ENCODE measurements at regions not wholly inside any gene's neighbourhood (a gene's known extent, or its start where the extent isn't known, plus 50 kb on each side); places are given as distances from the start of the nearest gene placed in this dataset.

DNA sequence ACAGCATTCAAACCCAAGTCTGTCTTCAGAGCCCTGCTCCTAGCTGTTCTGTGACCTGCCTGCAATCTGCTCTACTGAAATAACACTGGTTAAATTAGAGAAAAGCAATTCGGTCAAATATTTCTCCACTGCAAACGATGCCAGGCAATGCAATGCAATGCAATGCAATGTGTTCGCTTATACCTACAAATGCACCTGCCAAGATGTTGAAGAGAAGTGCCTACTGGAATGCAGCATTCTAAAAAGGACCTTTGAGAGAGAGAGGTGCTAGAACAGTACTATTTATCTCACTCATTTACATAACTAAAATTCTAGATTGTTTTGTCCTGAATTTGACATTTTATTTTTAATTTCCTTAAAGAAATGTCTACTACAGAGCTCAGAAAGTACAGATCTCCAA is 157.3 kb upstream of the CDK1 start:
- FAIRE-seq (no peak), ATAC-seq (no peak), DNase-seq (ENCODE audit: extremely low read depth in 1 of 4, low spot score in 3 of 4) (no peak)
- POLR2A ChIA-PET: no interaction called here
- H3K9me1 ChIP-seq (ENCODE audit: control insufficient read depth, insufficient read depth, low read length): no peaks in the 10 kb centered on the region
- no peaks in the 10 kb centered on the region for H3K4me1 ChIP-seq (replicated peaks in 1 of 2; ENCODE audit: control insufficient read depth in 2 of 2, insufficient read depth in 2 of 2, low read length in 2 of 2)
- no peak overlapping the region for H3K4me3 ChIP-seq
- intact Hi-C loops (cut with micrococcal nuclease) (no loop called here), in situ Hi-C loops (cut with MboI) (no loop called here)
- H4K20me1 ChIP-seq (replicated peaks; ENCODE audit: control insufficient read depth, insufficient read depth, low read length): no peaks in the 10 kb centered on the region
- no peak overlapping the region for H3K4me2 ChIP-seq (ENCODE audit: insufficient read depth, low read length)
- TF ChIP-seq PURB (CRISPR knock-in tag; IDR thresholded peaks at IDR 0.05; ENCODE audit: low read depth): no peak
- no TSS peak for BruUV-seq (replicated peaks)
- H3K36me3 ChIP-seq (ENCODE audit: control insufficient read depth, insufficient read depth, low read length): no peaks in the 10 kb centered on the region
- H3K27ac ChIP-seq (ENCODE audit: extremely low read depth, low read depth, low read length): no peak overlapping the region
- H3K27me3 ChIP-seq (ENCODE audit: control insufficient read depth in 2 of 2, insufficient read depth in 2 of 2, low read length in 2 of 2): no peaks in the 10 kb centered on the region
- no peaks in the 10 kb centered on the region for H3K79me2 ChIP-seq (ENCODE audit: control insufficient read depth, insufficient read depth, low read length)
- 1% methylated on average over 3 of the region's 3 CpGs for WGBS (ENCODE audit: insufficient coverage, low coverage, missing lambda C conversion rate)
- no peak overlapping the region for H2AFZ ChIP-seq (ENCODE audit: low read depth, low read length)
- no peak overlapping the region for H3K9ac ChIP-seq (ENCODE audit: insufficient read depth in 1 of 2, low read depth in 2 of 2, low read length in 2 of 2)
- CTCF ChIA-PET (ENCODE audit: low intra/inter-chr PET ratio): no interaction called here
- no peaks in the 10 kb centered on the region for H3K9me3 ChIP-seq (replicated peaks; ENCODE audit: control insufficient read depth, insufficient read depth, low read depth, low read length)

- in situ Hi-C loops (cut with MboI): no loop called here
- DNase-seq (ENCODE audit: extremely low read depth in 1 of 4, low spot score in 3 of 4) (no peak), ATAC-seq (peak; percentile 48; the same call in 1 of the 3 replicates), FAIRE-seq (no peak)
- Histone ChIP-seq H3K9me1 (ENCODE audit: control insufficient read depth, insufficient read depth, low read length) (no peaks in the 10 kb centered on the region), H3K9ac (ENCODE audit: insufficient read depth in 1 of 2, low read depth in 2 of 2, low read length in 2 of 2) (no peak overlapping the region), H3K4me2 (ENCODE audit: insufficient read depth, low read length) (no peak overlapping the region), H3K4me3 (no peak overlapping the region), H3K27me3 (ENCODE audit: control insufficient read depth in 2 of 2, insufficient read depth in 2 of 2, low read length in 2 of 2) (no peaks in the 10 kb centered on the region), H3K36me3 (ENCODE audit: control insufficient read depth, insufficient read depth, low read length) (no peaks in the 10 kb centered on the region), H3K4me1 (replicated peaks in 1 of 2; ENCODE audit: control insufficient read depth in 2 of 2, insufficient read depth in 2 of 2, low read length in 2 of 2) (no peaks in the 10 kb centered on the region), H3K79me2 (ENCODE audit: control insufficient read depth, insufficient read depth, low read length) (no peaks in the 10 kb centered on the region), H3K9me3 (replicated peaks; ENCODE audit: control insufficient read depth, insufficient read depth, low read depth, low read length) (no peaks in the 10 kb centered on the region), H3K27ac (ENCODE audit: extremely low read depth, low read depth, low read length) (no peak overlapping the region), H4K20me1 (replicated peaks; ENCODE audit: control insufficient read depth, insufficient read depth, low read length) (no peaks in the 10 kb centered on the region), H2AFZ (ENCODE audit: low read depth, low read length) (no peak overlapping the region)
- CTCF ChIA-PET (ENCODE audit: low intra/inter-chr PET ratio): no interaction called here
- intact Hi-C loops (cut with micrococcal nuclease): no loop called here
- POLR2A ChIA-PET: no interaction called here
- WGBS (ENCODE audit: insufficient coverage, low coverage, missing lambda C conversion rate): 0% methylated on average over 1 of the region's 1 CpG
- BruUV-seq (replicated peaks): no TSS peak
- no peak for TF ChIP-seq REST (IDR thresholded peaks at IDR 0.05; ENCODE audit: borderline replicate concordance)
- no peak for TF ChIP-seq REST (CRISPR knock-in tag; IDR thresholded peaks at IDR 0.05; ENCODE audit: low read depth)
- no peak for TF ChIP-seq SMARCC2 (IDR thresholded peaks at IDR 0.05; ENCODE audit: low read depth)
- TF ChIP-seq, protein P1, sequence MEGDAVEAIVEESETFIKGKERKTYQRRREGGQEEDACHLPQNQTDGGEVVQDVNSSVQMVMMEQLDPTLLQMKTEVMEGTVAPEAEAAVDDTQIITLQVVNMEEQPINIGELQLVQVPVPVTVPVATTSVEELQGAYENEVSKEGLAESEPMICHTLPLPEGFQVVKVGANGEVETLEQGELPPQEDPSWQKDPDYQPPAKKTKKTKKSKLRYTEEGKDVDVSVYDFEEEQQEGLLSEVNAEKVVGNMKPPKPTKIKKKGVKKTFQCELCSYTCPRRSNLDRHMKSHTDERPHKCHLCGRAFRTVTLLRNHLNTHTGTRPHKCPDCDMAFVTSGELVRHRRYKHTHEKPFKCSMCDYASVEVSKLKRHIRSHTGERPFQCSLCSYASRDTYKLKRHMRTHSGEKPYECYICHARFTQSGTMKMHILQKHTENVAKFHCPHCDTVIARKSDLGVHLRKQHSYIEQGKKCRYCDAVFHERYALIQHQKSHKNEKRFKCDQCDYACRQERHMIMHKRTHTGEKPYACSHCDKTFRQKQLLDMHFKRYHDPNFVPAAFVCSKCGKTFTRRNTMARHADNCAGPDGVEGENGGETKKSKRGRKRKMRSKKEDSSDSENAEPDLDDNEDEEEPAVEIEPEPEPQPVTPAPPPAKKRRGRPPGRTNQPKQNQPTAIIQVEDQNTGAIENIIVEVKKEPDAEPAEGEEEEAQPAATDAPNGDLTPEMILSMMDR (IDR thresholded peaks at IDR 0.05 in 2 of 3, conservative IDR thresholded peaks at IDR 0.05 in 1 of 3; ENCODE audit: insufficient read depth in 2 of 3, low read depth in 1 of 3, low read length in 3 of 3): 0 out of 6 replicates have a peak, but pooled peaks of 2 of the 3 experiments have one; percentile 3 to 18
These were observed 159.4 kb upstream of the CDK1 start for GRCh38 chr10:60618861-60619260.
